NB4 (cell line): ENCODE measurements at regions not wholly inside any gene's neighbourhood (a gene's known extent, or its start where the extent isn't known, plus 50 kb on each side); places are given as distances from the start of the nearest gene placed in this dataset.

Experiments used
- DNase-seq: peaks from one replicate; pipeline ENCODE4 v3.0.0; 2010; ENCODE audit warnings: low read depth
- H3K4me3 ChIP-seq: one replicate; pipeline ENCODE4 v1.5.1; 2011; ENCODE audit warnings: mild to moderate bottlenecking, low read depth, low read length, moderate library complexity
- CTCF ChIP-seq: IDR thresholded peaks from one replicate; pipeline ENCODE4 v1.5.1; 2012; ENCODE audit warnings: low read depth, low read length
- MAX ChIP-seq: IDR thresholded peaks from 2 replicates; pipeline ENCODE4 v1.6.1; 2011; ENCODE audit warnings: low read depth, low read length
- MYC ChIP-seq: IDR thresholded peaks from 2 replicates; pipeline ENCODE4 v1.6.1; 2011; ENCODE audit warnings: low read depth, low read length
- POLR2A ChIP-seq: IDR thresholded peaks from 2 replicates; pipeline ENCODE4 v1.6.1; 2011; ENCODE audit warnings: mild to moderate bottlenecking; ENCODE audit not compliant: insufficient read length; ENCODE audit errors: extremely low read depth

- DNase-seq: no peak
- TF ChIP-seq CTCF: no peak
- no peak overlapping the region for H3K4me3 ChIP-seq
Measured at GRCh38 chr11:131218542-131218941, 151.9 kb upstream of the NTM start.

- TF ChIP-seq MYC (no peak), MAX (no peak), CTCF (no peak), POLR2A (no peak)
- H3K4me3 ChIP-seq: no peak overlapping the region
- no peak for DNase-seq
Measured at GRCh38 chr11:131219646-131220045, 150.8 kb upstream of the NTM start.

- no peak overlapping the region for H3K4me3 ChIP-seq
- TF ChIP-seq MYC (no peak), MAX (no peak), CTCF (no peak), POLR2A (no peak)
- no peak for DNase-seq
Measured at GRCh38 chr11:131223198-131223991, 147.0 kb upstream of the NTM start.

GRCh38 chr11:131228378-131228777 is 142.0 kb upstream of the NTM start:
- no peak overlapping the region for H3K4me3 ChIP-seq
- no peak for DNase-seq
- TF ChIP-seq MYC (no peak), POLR2A (no peak), MAX (no peak), CTCF (no peak)

GRCh38 chr11:131229221-131229620 is 141.2 kb upstream of the NTM start:
- DNase-seq: no peak
- TF ChIP-seq MYC (no peak), POLR2A (no peak), MAX (no peak), CTCF (no peak)

More at GRCh38 chr11:131229221-131229620, 141.2 kb upstream of the NTM start:
- H3K4me3 ChIP-seq: no peak overlapping the region
